GM18498 (cell line): ENCODE measurements at regions not wholly inside any gene's neighbourhood (a gene's known extent, or its start where the extent isn't known, plus 50 kb on each side); places are given as distances from the start of the nearest gene placed in this dataset.

Experiments
- ATAC-seq: cut with Tn5 transposase; IDR thresholded peaks from one replicate; pipeline ENCODE4 v1.9.1; 2021; ENCODE audit warnings: mild to moderate bottlenecking, moderate library complexity; ENCODE audit not compliant: unreplicated experiment

DNA sequence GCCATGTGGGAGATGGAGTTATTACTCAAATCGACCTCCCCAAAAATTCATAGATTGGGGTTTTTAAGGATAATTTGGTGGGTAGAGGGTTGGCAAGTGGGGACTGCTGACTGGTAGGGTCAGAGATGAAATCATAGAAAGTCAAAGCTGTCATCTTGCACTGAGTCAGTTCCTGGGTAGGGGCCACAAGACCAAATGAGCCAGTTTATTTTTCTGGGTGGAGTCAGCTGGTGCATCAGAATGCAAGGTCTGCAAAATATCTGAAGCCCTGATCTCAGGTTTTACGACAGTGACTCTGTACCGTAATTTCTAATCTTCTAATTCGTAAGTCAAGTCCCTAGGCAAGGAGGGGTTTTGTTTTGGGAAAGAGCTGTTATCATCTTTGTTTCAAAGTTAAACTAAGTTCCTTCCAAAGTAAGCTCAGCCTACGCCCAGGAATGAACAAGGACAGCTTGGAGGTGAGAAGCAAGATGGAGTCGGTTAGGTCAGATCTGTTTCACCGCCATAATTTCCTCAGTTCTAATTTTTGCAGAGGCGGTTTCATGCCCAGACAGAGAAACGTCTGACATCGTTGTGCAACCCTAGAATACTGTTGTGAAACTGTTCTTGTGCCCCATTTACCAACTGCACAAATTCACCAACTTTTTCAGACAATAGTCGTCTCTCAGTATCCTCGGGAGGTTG lies 104.5 kb upstream of the SFSWAP start:
- no peak for ATAC-seq

DNA sequence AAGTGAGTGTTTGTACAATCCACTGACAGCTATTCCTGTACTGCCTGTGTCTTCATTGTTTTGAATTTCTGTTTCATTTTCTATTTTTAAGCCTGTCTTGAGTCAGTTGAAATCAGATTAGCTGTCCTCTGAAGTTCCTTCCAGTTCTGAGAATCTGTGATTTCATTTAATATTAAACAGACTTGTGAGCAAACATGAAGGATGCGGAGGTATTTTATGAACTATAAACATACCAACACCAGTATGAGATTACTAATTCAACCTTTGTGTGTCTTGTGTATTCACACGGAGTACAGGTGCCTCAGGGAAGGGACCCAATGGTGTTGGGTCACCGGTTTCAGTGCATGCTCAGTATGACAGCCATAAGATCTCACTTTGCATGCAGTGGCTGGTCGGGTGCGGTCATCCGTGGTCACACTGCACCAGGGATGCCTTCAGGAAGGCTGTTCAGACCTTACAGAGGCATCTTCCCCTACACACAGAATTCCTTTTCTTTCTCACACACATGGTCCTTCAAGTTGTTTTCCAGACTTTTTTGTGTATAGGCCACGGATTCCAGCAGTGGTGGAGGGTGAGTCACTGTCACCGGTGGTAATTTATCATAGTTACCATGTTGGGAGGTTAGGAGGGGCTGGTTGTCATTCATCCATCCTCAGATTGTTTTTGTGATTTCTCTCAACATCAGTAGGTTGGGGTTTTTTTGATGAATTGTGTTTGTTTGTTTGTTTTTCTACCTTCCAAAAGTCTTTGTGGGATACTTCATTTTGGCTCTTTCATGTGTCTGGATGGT lies 103.0 kb upstream of the SFSWAP start:
- peak; percentile 88 for ATAC-seq

DNA sequence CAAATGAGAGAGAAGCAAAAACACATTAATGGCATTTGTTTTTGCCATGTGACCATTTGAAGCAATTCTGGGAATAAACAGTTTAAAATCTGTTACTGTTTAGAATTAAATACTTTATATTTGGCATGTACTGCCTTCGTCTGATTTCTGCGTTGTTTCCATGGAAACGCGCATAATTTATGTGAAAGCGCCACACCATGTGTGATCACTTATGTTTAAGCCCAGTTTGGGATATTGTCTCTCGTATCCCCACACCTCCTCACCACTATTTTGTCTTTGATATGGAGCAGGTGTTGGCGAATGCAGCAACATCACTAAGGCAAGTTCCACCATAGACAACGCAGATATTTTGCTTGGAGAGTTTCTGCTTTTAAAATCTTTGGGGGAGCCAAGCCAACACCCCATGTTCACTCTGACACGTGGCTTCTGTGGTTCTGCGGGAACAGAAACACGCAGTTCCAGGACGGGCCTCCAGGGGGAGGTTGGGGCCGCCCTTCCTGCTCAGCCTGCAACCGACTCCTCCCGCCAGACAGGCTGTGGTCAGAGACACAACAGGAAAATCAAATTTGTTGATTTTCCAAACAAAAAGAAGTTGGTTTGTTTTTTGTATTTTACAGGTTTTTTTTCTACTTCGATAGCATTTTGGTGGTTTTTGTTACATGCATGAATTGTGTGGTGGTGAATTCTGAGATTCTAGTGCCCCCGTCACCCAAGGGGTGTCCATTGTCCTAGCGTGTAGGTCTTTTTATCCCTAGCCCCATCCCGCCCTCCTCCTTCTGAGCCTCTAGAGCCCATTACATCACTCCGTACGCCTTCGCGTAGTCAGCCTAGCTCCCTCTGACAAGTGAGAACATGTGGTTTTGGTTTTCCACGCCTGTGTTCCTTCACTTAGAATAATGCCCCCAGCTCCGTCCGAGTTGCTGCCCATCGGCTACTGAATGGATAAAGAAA lies 101.9 kb upstream of the SFSWAP start:
- ATAC-seq: no peak

DNA sequence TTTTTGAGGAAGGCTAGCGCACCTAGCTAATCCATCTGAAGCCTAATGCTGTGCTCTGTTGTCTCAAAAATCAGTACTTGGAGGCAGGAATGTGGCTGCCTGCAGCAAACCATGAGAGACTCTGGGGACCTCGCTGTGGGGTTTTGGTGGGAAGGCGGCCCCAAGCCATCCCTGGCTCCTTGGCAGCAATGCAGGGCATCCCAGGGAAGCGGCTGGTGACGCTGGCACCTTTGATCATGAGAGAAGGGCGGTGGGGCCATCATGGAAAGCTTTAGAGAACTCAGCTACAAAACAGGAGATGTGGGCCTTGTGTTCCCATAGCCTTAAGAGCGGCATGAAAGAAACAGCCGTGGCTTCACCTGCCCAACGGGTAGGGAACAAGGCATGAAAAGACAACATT lies 101.1 kb upstream of the SFSWAP start:
- ATAC-seq: no peak

DNA sequence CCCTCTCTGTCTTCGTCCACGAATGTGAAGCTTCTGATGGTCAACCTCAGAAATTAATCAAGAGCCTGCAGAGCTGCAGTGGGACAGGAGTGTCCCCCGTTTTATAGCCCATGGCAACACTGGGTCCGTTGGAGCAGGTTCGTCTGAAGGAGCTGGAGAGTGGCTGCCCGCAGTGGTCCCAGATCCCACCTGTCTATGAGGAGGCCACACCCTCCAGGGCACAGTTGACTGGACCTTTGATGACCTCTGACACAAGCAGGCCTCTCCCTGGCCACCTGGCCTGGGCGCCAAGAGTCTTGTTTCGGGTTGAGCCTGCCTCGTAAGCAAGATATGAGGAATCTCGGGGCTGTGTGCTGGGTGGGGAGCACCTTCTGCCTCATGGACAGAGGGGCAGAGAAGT lies 100.7 kb upstream of the SFSWAP start:
- no peak for ATAC-seq

DNA sequence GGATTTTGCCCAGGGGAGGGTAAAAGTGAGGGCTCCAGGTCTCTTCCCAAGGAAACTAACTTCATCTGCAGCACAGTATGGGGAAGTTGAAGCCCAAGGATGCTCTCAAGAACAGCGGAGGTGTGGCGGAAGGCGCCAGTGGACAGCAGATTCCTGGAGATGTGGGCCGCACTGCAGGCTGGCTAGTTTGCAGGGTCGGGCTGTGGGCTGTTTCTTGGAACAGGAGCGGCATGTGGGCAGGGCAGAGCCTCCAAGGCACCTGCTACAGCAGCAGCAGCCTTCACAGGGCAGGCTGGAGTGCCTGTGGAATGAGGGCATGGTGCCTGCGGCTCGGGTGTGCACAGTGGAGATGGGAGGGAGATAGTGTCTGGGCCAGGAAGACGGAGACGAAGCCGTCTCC lies 100.0 kb upstream of the SFSWAP start:
- ATAC-seq: no peak

DNA sequence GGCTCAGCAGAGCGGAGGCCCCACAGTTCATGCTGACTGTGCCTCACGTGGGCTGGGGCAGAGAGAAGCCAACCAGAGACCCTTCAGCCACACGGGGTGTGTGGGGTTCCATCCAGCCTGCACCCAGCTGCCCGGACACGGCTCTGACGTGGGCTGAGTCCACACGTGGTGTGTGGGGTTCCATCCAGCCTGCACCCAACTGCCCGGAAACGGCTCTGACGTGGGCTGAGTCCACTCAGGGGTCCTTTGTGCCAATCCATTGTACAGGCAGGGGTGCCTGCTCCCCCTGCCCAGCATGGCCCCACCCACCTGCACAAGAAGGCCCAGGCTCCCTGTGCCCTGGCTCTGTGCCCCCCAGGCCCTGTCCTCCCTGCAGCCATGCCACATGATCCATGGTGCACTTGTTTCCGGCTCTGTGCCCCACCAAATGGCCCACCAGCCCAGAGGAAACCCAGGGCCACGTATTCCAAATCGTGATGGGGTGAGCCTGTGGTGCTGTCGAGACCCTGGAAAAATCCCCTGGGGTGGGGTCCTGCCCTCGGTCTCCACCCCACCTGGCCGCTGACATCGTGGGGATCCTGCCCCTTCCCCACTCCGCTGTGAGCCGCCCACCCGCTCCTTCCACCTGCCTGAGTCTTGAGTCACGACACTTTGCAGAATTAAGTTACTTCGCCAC lies 99.3 kb upstream of the SFSWAP start:
- no peak for ATAC-seq

DNA sequence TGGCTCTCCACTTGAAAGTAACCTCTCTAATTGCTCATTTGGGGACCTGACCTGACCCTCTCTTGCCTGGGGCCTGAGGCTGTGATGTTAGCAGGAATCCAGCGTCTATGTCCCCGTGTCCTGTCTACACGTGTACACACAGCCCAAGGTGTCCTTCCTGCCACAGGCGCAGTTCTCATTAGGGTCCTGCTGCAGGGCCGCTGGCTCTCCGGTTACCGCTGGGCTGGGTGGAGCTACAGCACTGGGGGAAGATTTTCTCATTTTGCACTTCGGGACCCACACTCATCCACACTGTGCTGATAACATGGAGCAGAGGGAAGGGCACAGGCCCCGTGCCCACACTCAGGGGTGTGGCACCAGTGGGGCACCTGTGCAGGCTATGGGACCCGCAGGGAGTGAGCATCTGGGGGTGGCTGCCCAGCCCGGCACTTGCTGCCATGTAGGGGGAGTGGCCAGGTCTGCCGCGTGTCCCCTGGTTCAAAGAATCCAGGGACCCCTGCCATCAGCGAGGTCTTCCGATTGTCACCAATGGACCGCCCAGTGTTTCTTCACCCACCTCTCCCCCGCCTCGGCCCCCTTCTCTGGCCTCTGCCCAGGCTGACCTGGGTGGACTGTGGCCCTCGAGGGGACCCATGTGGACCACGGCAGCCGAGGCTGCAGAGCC lies 98.7 kb upstream of the SFSWAP start:
- ATAC-seq: no peak

DNA sequence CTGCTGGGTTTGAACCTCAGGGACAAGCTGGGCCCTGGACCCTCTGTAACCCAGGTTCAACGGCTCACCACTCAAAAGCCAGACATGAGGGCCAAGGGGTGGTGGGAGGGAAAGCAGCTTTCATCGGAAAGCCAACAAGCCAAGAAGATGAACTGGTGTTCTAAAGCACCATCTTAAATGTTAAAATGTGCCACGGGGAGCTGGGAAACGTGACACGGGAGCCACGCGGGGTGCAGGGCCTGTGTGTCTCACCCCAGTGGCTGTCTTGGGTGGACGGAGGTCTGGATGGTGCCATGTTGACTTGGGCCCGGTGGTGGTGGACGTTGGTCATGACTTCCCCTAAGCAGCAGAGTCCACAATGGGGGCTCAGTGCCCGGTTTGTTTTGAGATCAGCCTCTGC lies 97.7 kb upstream of the SFSWAP start:
- no peak for ATAC-seq

DNA sequence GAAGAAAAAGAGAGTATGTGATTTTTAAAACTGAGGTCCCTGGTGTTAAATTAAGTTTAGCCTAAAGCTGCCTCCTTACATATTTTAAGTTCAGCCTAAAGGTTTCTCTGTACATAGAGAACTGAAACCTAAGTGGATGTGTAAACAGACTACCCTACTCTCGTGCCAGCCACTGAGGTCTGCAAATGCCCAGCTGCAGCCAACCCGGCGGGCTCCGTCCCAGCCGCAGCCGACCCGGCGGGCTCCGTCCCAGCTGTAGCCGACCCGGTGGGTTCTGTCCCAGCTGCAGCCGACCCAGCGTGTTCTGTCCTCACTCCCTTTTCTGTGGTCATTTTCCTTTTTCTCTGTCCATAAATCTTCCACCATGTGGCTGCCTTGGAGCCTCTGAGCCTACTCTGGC lies 97.2 kb upstream of the SFSWAP start:
- peak; percentile 68 for ATAC-seq

DNA sequence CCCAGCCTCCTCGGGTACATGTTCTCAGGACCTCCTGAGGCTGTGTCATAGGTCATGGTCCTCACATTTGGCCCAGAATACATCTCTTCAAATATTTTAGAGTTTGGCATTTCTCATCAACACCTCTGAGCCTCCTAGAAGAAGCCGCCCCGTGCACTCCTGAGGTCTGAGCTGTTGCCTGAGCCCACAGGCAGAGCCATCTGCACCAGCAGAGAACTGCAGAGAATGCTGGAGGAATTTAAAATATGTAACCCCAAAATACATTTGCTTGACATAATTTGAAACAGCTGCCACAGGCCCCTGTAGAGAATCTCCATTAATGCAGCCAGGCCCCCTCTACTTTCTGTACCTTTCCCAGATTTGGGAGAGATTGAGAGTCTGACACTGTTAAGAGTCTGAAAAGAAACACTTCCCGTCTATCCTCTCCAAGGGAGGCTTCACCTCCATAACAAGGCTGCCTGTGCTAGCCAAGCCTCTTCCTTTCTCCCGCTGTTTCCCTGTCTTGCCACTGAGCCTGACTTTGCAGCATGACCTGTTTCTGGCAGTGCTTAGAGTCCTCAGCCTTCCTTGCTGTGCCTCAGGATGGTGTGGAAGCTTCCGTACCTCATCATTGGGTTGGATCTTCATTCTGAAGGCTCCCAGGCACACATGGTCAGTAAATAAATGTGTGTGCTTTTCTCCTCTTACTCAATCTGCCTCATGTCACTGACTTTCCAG lies 95.4 kb upstream of the SFSWAP start:
- no peak for ATAC-seq

DNA sequence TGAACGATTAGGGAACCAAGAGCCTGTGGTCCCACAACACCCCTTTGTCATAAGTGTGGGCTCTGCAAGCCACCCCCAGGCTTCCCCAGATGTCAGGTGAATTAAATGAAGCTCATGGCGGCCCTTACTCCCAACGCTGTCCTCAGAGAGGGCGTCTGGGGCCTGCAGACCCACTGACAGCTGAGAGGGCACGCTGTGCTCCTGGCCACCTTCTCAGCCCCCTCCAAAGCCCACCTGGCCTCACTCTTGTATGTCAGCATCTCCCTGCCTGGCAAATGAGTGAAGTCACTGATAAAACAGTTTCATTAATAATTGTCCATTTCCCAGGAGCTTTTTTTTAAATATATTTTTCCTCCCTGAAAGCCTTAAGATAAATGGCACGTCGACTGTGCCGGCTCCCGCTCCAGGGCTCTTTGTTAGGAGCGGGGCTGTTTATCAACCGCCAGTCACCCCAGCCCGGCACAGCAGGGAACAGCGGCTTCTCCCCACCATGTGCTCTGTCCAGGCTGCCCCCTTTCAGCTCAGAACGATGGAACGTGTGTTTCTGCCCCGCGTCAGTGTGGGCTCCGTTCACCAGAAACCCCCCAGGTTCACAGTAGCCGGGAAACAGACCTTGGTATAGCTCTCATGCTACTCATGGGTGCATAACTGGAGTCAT lies 94.7 kb upstream of the SFSWAP start:
- no peak for ATAC-seq

DNA sequence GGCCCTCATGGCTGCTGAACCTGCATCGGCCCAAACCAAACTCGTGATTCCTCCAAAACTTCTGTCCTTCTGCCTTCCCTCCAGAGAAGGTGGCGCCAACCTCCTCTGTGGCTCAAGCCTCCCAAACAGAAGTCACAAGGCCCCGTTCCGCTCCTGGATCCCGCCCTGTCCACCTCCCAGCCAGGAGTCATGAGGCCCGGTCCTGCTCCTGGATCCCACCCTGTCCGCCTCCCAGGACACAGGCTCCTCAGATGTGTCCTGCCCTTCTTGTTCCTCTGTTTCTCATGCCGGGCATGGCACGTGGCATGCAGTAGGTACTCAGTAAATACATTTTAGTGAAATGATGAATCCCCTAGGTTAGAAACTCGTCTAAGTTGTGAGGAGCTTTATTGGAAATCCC lies 94.2 kb upstream of the SFSWAP start:
- ATAC-seq: no peak

DNA sequence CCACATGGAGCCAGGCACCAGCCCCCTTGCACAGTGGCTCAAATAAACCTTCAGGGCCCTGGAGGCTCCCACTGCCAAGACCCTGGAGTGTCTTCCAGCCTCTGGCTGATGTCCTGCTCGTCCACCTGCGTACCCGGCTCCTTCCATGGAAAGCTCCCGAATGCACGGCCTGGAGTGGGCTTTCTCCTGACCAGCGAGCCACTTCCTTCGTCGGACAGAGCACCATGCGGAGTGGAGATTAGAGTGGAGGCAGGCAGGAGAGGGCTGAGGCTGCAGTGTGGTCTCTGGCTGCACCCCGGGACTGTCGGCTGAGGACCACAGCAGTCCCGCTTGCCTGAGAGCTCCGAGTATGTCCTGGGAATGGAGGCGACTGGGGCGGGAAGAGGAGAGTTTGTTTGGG lies 93.7 kb upstream of the SFSWAP start:
- no peak for ATAC-seq

DNA sequence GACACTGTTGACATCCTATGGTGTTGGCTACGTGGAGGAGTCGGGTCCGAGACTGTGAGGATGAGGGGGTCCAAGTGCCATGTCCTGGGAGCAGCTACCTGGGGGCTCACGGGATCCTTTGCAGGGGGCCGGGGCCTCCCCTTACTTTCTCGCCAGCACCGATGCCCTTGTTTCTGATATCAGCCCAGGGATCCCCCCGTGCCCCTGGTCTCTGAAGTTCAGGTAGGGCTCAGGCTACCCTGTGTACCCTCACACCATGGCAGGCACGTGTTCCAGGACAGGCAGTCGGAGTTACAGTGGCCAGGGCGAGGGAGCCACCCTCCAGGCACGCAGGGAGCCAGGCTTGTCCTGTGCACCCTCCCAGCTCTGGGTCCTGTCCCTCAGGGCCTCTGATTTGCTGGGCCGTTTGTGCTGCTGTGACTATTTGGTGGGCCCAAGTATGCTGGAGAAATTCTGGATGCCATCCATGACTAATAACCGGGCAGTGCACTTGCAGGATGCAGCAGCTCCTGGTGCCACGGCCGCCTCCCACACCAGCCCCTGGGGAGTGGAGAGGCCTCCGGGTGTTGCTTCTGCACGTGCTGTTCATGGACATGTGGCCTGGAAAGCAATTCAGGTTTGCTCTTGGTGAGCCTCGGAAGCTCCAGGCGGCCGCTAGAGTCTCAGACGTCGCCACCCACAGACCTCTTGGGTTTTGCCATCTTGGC lies 93.1 kb upstream of the SFSWAP start:
- ATAC-seq: no peak

DNA sequence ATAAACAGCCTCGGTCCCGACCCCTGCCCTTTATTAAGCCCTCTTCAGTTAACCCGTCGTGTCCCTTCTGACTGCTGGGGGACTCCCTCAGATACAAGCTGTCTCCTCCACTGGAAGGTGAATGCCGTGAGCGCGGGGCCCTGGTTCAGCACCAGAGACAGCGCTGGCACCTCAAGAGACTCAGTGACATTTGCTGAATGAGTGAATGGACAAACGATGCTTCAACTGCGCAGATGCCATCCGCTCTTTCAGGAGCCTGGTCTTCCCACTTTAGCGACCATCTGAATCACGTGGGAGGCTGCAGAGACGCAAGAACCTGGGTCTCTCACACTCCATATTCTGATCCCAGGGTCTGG lies 92.6 kb upstream of the SFSWAP start:
- no peak for ATAC-seq

DNA sequence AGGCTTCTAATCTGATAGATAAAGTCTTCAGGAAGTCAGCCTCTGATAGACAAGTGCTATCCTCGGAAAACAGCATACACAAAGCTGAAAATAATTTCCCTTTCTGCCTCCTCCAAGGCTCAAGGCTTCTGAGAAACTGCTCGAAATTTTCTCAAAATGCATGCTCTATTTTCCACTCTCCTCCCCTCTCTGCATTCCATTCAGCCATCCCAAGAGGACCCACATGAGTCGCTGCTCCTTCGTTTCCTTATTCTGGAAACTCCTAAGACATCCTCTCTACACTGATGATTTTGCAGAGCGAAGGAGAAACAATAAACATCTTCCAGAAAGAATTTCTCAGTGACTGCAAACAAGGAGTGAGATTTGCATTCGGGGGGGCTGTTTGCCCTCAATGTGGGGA lies 92.2 kb upstream of the SFSWAP start:
- no peak for ATAC-seq

DNA sequence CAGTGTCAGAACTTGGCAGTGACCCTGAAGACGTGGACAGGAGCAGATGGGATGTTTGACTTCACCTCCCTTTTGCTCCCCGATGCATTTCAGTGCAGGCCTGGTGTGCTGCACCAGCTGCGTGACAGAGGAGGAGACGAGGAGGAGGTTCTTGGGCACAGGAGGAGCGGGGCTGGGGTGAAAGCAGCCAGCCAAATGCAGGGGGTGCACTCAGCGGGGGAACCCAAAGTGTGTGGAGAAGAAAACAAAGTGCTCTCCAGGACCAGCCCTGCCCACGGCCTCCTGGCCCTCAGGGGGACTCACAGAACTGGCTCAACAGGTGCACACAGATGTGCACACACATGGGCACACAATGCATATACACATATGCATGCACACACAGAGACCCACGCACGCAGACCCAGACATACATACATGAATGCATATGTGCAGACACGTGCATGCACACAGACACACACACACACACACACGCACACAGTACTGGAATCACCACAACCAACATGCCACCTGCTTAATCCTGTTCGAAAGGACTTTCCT lies 91.7 kb upstream of the SFSWAP start:
- ATAC-seq: no peak
